ENCODE measurements at regions not wholly inside any gene's neighbourhood (a gene's known extent, or its start where the extent isn't known, plus 50 kb on each side); places are given as distances from the start of the nearest gene placed in this dataset.

DNA sequence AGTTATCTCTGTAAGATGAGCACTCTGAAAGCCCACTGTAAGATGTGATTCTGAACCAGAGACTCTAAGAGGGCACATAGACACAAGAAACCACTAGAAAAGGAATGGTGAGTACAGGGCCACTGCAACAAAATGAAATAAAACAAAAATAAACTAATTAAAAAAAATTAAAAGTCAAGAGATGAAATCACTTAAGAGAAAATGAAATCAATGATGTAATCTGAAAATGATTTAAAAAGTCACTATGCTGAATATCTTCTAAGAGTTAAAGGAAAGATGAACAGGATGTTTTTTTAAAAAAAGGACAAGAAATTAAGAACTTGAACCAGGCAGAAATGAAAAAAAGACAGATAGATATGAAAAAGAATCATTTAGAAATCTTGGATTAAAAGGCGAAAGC is 110.6 kb upstream of the OLIG2 start:
- TF ChIP-seq, protein P1, sequence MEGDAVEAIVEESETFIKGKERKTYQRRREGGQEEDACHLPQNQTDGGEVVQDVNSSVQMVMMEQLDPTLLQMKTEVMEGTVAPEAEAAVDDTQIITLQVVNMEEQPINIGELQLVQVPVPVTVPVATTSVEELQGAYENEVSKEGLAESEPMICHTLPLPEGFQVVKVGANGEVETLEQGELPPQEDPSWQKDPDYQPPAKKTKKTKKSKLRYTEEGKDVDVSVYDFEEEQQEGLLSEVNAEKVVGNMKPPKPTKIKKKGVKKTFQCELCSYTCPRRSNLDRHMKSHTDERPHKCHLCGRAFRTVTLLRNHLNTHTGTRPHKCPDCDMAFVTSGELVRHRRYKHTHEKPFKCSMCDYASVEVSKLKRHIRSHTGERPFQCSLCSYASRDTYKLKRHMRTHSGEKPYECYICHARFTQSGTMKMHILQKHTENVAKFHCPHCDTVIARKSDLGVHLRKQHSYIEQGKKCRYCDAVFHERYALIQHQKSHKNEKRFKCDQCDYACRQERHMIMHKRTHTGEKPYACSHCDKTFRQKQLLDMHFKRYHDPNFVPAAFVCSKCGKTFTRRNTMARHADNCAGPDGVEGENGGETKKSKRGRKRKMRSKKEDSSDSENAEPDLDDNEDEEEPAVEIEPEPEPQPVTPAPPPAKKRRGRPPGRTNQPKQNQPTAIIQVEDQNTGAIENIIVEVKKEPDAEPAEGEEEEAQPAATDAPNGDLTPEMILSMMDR (IDR thresholded peaks at IDR 0.05), result no peak
- no peak for TF ChIP-seq POLR2A (IDR thresholded peaks at IDR 0.05)
